A673 (cell line): ENCODE measurements at regions not wholly inside any gene's neighbourhood (a gene's known extent, or its start where the extent isn't known, plus 50 kb on each side); places are given as distances from the start of the nearest gene placed in this dataset.

Experiments used
- CTCF ChIP-seq: fragments of 300-800, 200-600 bp; sonication (generic); conservative IDR thresholded peaks from 2 replicates; pipeline ENCODE4 v1.5.1; 2017; ENCODE audit warnings: low read depth, mild to moderate bottlenecking, antibody characterized with exemption, low read length, moderate library complexity, mixed read lengths
- EZH2 ChIP-seq: fragments of 200-600 bp; sonication (generic); IDR thresholded peaks from 2 replicates; pipeline ENCODE4 v1.6.1; 2017; ENCODE audit warnings: borderline replicate concordance, low read depth, mild to moderate bottlenecking, mixed read lengths, antibody characterized with exemption, low read length; ENCODE audit not compliant: poor library complexity, severe bottlenecking

DNA sequence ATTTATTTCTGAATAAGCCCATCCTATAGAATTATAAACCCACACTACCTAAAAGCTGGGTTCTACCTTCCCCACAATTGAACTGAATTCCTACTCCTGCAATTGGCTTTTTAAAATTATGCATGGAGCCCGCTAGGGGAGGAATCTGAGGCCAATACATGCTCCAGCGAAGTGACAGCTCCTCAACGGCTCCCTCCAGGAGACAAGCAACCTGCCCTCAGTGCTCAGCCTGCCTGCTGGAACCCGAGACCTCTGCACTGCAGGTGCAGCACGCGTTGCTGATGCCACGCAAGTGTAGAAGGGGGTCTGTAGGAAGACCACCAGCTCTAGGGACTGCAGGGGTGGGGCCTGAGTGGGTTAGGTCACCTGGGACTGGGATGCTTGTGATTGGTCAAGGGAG lies 170.2 kb upstream of the CDYL start:
- TF ChIP-seq EZH2 (no peak), CTCF (no peak)
